Gastroesophageal sphincter (tissue), 4 donors: ENCODE measurements at regions not wholly inside any gene's neighbourhood (a gene's known extent, or its start where the extent isn't known, plus 50 kb on each side); places are given as distances from the start of the nearest gene placed in this dataset.

Source experiments
- ATAC-seq: fragments of 150-250 bp; one replicate; pipeline ENCODE4 v1.9.1; 2016; ENCODE audit warnings: mild to moderate bottlenecking, moderate library complexity
- H3K27ac ChIP-seq, 4 donors: fragments of 200-600 bp; sonication (generic) in 3 of 4; 1 replicate in 3 of 4; 2 replicates in 1 of 4; pipeline ENCODE4 v1.5.1; 2016 to 2019
- H3K27me3 ChIP-seq: fragments of 200-600 bp; sonication (generic); one replicate; pipeline ENCODE4 v1.5.1; 2019
- H3K36me3 ChIP-seq, 2 donors: fragments of 200-600 bp; sonication (generic); one replicate each; pipeline ENCODE4 v1.5.1; 2019; ENCODE audit warnings: control low read depth in 1 of 2
- H3K4me1 ChIP-seq, 3 donors: fragments of 200-600 bp; sonication (generic); 1 replicate in 2 of 3; 2 replicates in 1 of 3; pipeline ENCODE4 v1.5.1; 2016 to 2019; ENCODE audit warnings: control low read depth in 2 of 3
- H3K4me3 ChIP-seq, 2 donors: fragments of 200-600 bp; sonication (generic); one replicate each; pipeline ENCODE4 v1.5.1; 2019; ENCODE audit warnings: mild to moderate bottlenecking in 1 of 2, moderate library complexity in 1 of 2
- H3K9me3 ChIP-seq, 3 donors: fragments of 200-600 bp; sonication (generic); one replicate each; pipeline ENCODE4 v1.5.1; 2017 to 2019; ENCODE audit warnings: control low read depth in 2 of 3
- CTCF ChIP-seq, 4 experiments: fragments of 200-600 bp in 2 of 4; fragments of 450-650 bp in 2 of 4; sonication (generic) in 1 of 4; IDR thresholded peaks; one replicate each; pipeline ENCODE4 v1.5.1; 2017 to 2019; ENCODE audit warnings: antibody characterized with exemption in 4 of 4, mild to moderate bottlenecking in 2 of 4, moderate library complexity in 2 of 4
- EP300 ChIP-seq: sonication (generic); formaldehyde crosslinking; IDR thresholded peaks from one replicate; pipeline ENCODE4 v1.6.1; 2017; ENCODE audit warnings: antibody characterized with exemption, mild to moderate bottlenecking
- POLR2A ChIP-seq, 2 donors: fragments of 450-650 bp; IDR thresholded peaks; one replicate each; pipeline ENCODE4 v1.6.1; 2017; ENCODE audit warnings: antibody characterized with exemption in 2 of 2, mild to moderate bottlenecking in 2 of 2, moderate library complexity in 1 of 2
- POLR2AphosphoS5 ChIP-seq: sonication (generic); formaldehyde crosslinking; IDR thresholded peaks from one replicate; pipeline ENCODE4 v1.6.1; 2017; ENCODE audit warnings: antibody characterized with exemption
- WGBS, 2 donors: methylation state at CpG; one replicate each; pipeline ENCODE4 v1.1.5; 2018; ENCODE audit warnings: low coverage in 1 of 2; 5-methylcytosine and 5-hydroxymethylcytosine counted together

GRCh38 chr19:28486926-28487325, 726.0 kb downstream of the UQCRFS1 start:
- H3K27me3 ChIP-seq, result peaks cover 18% of the 10 kb centered on the region
- H3K36me3 ChIP-seq, result no peaks in the 10 kb centered on the region
- ATAC-seq, result no peak
- H3K27ac ChIP-seq, result no peak overlapping the region
- no peak for TF ChIP-seq EP300
- TF ChIP-seq CTCF (IDR thresholded peaks at IDR 0.05), result no peak
- TF ChIP-seq POLR2A (IDR thresholded peaks at IDR 0.05), result no peak
- no peak for TF ChIP-seq POLR2AphosphoS5
- H3K4me3 ChIP-seq, result no peak overlapping the region
- no peaks in the 10 kb centered on the region for H3K9me3 ChIP-seq
- no peaks in the 10 kb centered on the region for H3K4me1 ChIP-seq

- no peaks in the 10 kb centered on the region for H3K9me3 ChIP-seq
- no peak for ATAC-seq
- H3K36me3 ChIP-seq, result no peaks in the 10 kb centered on the region
- no peak overlapping the region for H3K27ac ChIP-seq
- 65 to 75% methylated on average over 1 to 3 of the region's 3 CpGs for WGBS, 2 donors
- TF ChIP-seq POLR2A (IDR thresholded peaks at IDR 0.05) (no peak), CTCF (IDR thresholded peaks at IDR 0.05) (no peak), POLR2AphosphoS5 (no peak), EP300 (no peak)
- H3K4me1 ChIP-seq, result no peaks in the 10 kb centered on the region
- no peak overlapping the region for H3K4me3 ChIP-seq
- peaks cover 18% of the 10 kb centered on the region for H3K27me3 ChIP-seq
These were observed 726.5 kb downstream of the UQCRFS1 start for GRCh38 chr19:28486473-28486872.

- WGBS, 2 donors, result 38 to 56% methylated on average over 7 to 9 of the region's 9 CpGs
- Histone ChIP-seq H3K36me3 (no peaks in the 10 kb centered on the region), H3K4me3 (no peak overlapping the region), H3K4me1 (no peaks in the 10 kb centered on the region), H3K27me3 (peaks cover 13% of the 10 kb centered on the region), H3K27ac (no peak overlapping the region), H3K9me3 (no peaks in the 10 kb centered on the region)
- TF ChIP-seq EP300, result no peak
- no peak for TF ChIP-seq POLR2A (IDR thresholded peaks at IDR 0.05)
- no peak for TF ChIP-seq POLR2AphosphoS5
- no peak for TF ChIP-seq CTCF (IDR thresholded peaks at IDR 0.05)
- ATAC-seq, result no peak
These were observed 727.7 kb downstream of the UQCRFS1 start for GRCh38 chr19:28485292-28485691.

- H3K27me3 ChIP-seq, result no peaks in the 10 kb centered on the region
- no peaks in the 10 kb centered on the region for H3K36me3 ChIP-seq
- no peaks in the 10 kb centered on the region for H3K9me3 ChIP-seq
- H3K27ac ChIP-seq, result no peak overlapping the region
- TF ChIP-seq EP300 (no peak), POLR2AphosphoS5 (no peak), CTCF (IDR thresholded peaks at IDR 0.05) (no peak), POLR2A (IDR thresholded peaks at IDR 0.05) (no peak)
- H3K4me3 ChIP-seq, result no peak overlapping the region
- H3K4me1 ChIP-seq, result no peaks in the 10 kb centered on the region
- 76% methylated on average over 3 of the region's 3 CpGs; no CpG with 5 or more reads in 1 of the 2 donors for WGBS, 2 donors
- no peak for ATAC-seq
These were observed 729.8 kb downstream of the UQCRFS1 start for GRCh38 chr19:28483197-28483596.

GRCh38 chr19:28482221-28482620, 730.7 kb downstream of the UQCRFS1 start:
- H3K27me3 ChIP-seq, result no peaks in the 10 kb centered on the region
- no peak overlapping the region for H3K27ac ChIP-seq
- no peak for TF ChIP-seq POLR2AphosphoS5
- no peak for TF ChIP-seq EP300
- no peak for TF ChIP-seq POLR2A (IDR thresholded peaks at IDR 0.05)
- TF ChIP-seq CTCF (IDR thresholded peaks at IDR 0.05), result no peak
- no peaks in the 10 kb centered on the region for H3K9me3 ChIP-seq
- ATAC-seq, result no peak
- no peaks in the 10 kb centered on the region for H3K36me3 ChIP-seq
- H3K4me1 ChIP-seq, result no peaks in the 10 kb centered on the region
- no peak overlapping the region for H3K4me3 ChIP-seq
- WGBS, 2 donors, result 75 to 78% methylated on average over 3 of the region's 3 CpGs
